ENCODE measurements at regions not wholly inside any gene's neighbourhood (a gene's known extent, or its start where the extent isn't known, plus 50 kb on each side); places are given as distances from the start of the nearest gene placed in this dataset.

DNA sequence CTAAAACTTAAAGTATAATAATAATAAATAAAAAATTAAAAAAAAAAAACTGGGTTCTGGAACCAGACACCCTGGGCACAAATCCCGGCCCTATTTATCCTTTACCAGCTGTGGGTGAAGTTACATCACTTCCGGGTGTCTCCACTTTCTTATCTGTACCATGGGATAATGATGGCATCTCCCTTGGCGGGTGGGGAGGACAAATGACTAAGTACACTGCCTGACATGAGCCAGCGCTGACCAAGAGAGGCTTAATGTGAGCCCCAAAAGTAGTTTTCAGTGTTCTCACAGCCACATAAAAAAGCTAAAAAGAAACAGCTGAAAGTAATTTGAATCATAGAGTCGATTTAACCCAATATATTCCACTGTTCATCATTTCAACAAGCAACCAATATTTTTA is 424.9 kb downstream of the SOX9 start:
- Mint-ChIP-seq H3K27ac (no peak overlapping the region), H3K4me1 (no peaks in the 10 kb centered on the region), H3K27me3 (peaks cover 6% of the 10 kb centered on the region), H3K9me3 (ENCODE audit: low read depth) (no peaks in the 10 kb centered on the region), H3K36me3 (no peaks in the 10 kb centered on the region), H3K4me3 (no peak overlapping the region)
- DNase-seq (no peak), ATAC-seq (no peak)
- CTCF ChIA-PET = no interaction called here

DNA sequence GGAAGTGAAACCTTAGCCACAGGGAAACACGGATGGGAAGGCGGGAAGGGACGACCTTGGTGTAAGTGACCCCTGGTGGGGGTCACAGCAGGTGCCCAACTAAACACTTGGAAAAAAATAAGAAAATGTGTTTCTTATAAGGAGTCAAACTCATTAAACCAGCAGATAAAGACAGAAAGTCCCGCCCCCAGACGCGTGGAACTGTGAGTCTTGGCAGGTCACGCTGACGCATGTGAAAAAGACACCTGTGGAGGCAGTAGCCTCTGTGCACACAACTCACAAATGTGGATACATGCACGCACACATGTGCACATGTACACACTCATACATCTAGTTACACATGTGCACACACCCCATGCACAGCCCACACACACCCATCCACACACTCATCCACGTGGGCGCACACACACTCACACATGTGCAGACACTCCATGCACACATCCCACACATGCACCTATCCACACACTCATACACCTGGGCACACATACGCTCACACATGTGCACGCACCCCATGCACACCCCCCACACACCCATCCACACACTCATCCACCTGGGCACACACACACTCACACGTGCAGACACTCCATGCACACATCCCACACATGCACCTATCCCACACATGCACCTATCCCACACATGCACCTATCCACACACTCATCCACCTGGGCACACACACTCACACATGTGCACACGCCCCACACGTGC is 432.4 kb downstream of the SOX9 start:
- ATAC-seq = no peak
- DNase-seq = no peak
- Mint-ChIP-seq H3K4me1 (no peaks in the 10 kb centered on the region), H3K27ac (no peak overlapping the region), H3K9me3 (ENCODE audit: low read depth) (no peaks in the 10 kb centered on the region), H3K27me3 (no peaks in the 10 kb centered on the region), H3K36me3 (no peaks in the 10 kb centered on the region), H3K4me3 (no peak overlapping the region)
- CTCF ChIA-PET = no interaction called here

DNA sequence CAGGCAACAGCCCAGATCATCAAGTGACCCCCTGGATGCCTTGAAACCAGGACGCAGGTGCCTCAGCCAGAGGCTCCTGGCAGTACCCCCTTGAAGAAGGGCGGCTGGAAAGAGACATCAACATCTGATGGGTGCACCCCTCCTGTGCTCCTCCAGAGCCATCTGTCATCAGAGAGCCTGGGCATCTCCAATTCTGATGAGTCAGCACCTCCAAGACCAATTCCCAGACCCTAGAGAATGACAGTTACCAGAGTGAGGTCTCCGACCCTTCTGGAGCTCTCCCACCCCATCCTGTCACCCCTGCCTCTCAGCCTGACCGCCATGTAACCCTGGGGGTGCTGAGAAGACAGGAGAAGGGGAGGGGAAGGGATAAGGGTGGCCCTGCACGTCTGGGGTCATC is 433.7 kb downstream of the SOX9 start:
- ATAC-seq (no peak), DNase-seq (no peak)
- H3K36me3 Mint-ChIP-seq = no peaks in the 10 kb centered on the region
- no peaks in the 10 kb centered on the region for H3K9me3 Mint-ChIP-seq (ENCODE audit: low read depth)
- H3K27ac Mint-ChIP-seq = no peak overlapping the region
- H3K27me3 Mint-ChIP-seq = no peaks in the 10 kb centered on the region
- no peaks in the 10 kb centered on the region for H3K4me1 Mint-ChIP-seq
- no peak overlapping the region for H3K4me3 Mint-ChIP-seq
- CTCF ChIA-PET = no interaction called here

DNA sequence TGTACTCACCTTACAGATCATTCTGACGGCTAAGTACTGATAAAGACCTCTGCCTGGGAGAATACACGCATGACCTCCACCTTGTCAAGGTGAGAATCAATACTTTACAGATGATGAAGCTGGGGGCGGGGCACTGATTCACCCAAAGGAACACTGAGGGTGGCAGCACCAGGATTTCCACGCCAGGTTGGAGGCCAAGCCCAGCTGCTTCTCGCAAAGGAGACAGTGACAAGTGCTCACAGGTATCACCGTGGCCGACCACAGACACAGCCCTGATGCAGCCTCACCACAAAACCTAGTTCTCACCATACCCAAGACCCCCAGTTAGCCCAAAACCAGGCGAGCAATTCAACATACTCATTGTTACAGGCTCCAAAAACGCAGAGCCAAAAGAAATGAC is 434.2 kb downstream of the SOX9 start:
- Mint-ChIP-seq H3K27ac (no peak overlapping the region), H3K4me3 (no peak overlapping the region), H3K4me1 (no peaks in the 10 kb centered on the region), H3K36me3 (no peaks in the 10 kb centered on the region), H3K9me3 (ENCODE audit: low read depth) (no peaks in the 10 kb centered on the region), H3K27me3 (no peaks in the 10 kb centered on the region)
- CTCF ChIA-PET = no interaction called here
- DNase-seq (no peak), ATAC-seq (no peak)

DNA sequence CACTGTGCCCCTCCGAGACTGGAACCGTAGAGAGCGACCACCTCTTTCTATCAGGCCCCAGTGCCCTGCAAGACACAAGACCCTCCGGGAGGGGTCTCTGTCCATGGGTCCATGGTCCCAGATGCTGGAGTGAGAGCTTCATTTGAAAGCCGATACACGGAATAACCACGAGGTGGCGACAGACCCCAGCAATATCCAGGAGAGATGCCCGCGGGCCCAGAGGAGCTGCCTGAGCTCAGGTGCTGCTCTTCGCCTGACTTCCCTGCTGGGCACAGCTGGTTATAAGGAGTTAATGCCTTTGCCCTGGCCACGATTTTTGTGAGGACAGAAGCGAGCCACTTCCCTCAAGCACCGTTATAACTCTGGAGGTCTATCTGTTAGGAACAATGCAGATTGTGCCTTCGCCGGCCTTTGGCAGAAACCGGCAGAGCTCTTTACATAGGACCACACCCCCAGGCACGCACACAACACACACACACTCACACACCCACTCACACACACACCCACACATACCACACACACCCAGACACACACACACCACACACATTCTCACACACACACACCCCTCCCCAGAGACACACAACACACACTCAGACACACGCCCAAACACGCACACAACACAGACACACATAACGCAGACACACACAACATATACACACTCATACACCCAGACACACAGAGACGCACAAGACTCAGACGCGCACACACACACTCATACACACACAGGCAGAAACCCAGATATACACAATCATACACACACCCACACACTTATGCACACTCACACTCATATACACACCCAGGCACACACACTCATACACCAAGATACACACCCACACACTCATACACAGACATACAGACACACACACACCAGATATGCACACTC is 436.4 kb downstream of the SOX9 start:
- ATAC-seq = peak; percentile 72
- DNase-seq = peak; percentile 76
- no peaks in the 10 kb centered on the region for H3K4me1 Mint-ChIP-seq
- H3K27ac Mint-ChIP-seq = no peak overlapping the region
- no peaks in the 10 kb centered on the region for H3K9me3 Mint-ChIP-seq (ENCODE audit: low read depth)
- H3K27me3 Mint-ChIP-seq = no peaks in the 10 kb centered on the region
- H3K36me3 Mint-ChIP-seq = no peaks in the 10 kb centered on the region
- CTCF ChIA-PET = interaction anchor here (0.6 to 7.8 kb wide), 64 partner anchors 10 to 817 kb away, joined by 3 to 189 read pairs (median 4); partner anchors contain the start of genes SLC39A11 and SSTR2
- no peak overlapping the region for H3K4me3 Mint-ChIP-seq

GRCh38 chr17:72558971-72559476 is 438.2 kb downstream of the SOX9 start:
- H3K27ac Mint-ChIP-seq = no peak overlapping the region
- H3K36me3 Mint-ChIP-seq = no peaks in the 10 kb centered on the region
- CTCF ChIA-PET = interaction anchor here (1.1 to 7.8 kb wide), 15 partner anchors 21 to 811 kb away, joined by 3 to 189 read pairs (median 5); no protein-coding TSS in a partner anchor
- H3K4me3 Mint-ChIP-seq = no peak overlapping the region
- no peaks in the 10 kb centered on the region for H3K27me3 Mint-ChIP-seq
- H3K9me3 Mint-ChIP-seq (ENCODE audit: low read depth) = no peaks in the 10 kb centered on the region
- peaks cover 2% of the 10 kb centered on the region for H3K4me1 Mint-ChIP-seq
- no peak for DNase-seq
- ATAC-seq = no peak

DNA sequence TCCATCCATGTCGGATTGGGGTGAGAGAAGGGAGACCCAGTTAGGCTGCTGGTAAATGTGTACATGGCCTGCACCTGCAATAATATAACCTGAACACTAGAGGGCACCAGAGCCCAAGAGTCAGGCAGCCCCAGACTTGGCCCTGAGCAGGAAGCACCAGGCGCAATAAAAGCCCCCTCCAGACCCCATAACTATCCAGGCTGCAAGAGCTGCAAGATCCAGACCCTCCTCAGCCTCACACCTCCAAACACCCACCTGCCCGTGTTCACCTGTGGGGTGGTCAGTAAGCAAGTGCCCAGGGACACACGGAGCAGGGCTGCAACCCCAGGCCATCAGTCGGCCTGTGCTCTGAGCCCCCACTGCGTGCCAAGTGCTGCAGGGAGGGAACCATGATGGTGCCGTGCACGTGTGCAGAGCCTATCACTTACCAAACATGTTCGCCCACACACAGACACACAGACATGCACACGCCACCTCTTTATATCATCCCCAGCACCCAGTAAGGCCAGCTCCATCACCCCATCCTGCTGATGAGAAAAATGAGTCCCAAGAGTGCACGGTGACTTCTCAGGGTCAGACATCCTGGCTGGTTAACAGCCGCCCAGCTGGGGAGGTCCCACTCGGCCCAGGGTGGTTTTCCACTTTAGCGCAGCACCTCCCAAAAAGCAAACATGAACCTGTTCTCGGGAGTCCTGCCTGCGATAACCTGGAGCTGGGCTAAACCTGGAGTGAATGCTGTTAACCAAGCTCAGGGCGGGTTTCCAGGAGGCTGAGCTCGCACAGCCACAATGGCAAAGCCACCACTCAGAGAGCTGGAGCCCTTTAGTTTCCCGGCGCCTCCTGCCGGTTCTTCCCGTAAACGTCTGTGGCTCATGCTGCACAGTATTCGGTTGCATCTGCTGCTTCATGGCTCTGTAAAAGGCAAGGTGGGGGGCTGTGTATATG is 439.8 kb downstream of the SOX9 start:
- Mint-ChIP-seq H3K27me3 (no peaks in the 10 kb centered on the region), H3K36me3 (no peaks in the 10 kb centered on the region), H3K4me3 (no peak overlapping the region), H3K9me3 (ENCODE audit: low read depth) (no peaks in the 10 kb centered on the region), H3K4me1 (peaks cover 2% of the 10 kb centered on the region), H3K27ac (no peak overlapping the region)
- CTCF ChIA-PET = interaction anchor here (0.6 to 7.8 kb wide), 24 partner anchors 9 to 809 kb away, joined by 3 to 189 read pairs (median 3); partner anchors contain the start of gene COG1
- DNase-seq (peak; percentile 60), ATAC-seq (peak; percentile 83)

DNA sequence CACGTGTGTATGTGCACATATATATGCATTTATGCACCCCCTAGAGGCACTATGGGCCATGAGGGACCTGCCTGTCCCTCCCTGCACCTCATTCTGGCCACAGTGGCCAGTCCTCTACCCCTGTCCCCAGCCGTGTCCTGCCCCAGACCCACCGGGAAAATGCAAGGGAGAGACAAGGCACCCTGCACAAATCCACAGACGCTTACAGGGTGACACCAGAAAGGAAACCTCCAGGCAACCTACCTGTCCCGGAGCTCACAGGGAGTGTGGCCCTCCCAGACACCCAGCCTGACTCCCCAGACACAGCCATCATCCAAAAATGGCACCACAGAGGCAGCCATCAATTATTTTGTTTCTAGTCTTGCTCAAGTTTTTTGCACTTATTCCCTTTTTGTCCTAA is 440.4 kb downstream of the SOX9 start:
- peaks cover 2% of the 10 kb centered on the region for H3K4me1 Mint-ChIP-seq
- DNase-seq (no peak), ATAC-seq (no peak)
- no peaks in the 10 kb centered on the region for H3K9me3 Mint-ChIP-seq (ENCODE audit: low read depth)
- H3K4me3 Mint-ChIP-seq = no peak overlapping the region
- H3K36me3 Mint-ChIP-seq = no peaks in the 10 kb centered on the region
- no peak overlapping the region for H3K27ac Mint-ChIP-seq
- H3K27me3 Mint-ChIP-seq = no peaks in the 10 kb centered on the region
- CTCF ChIA-PET = interaction anchor here (0.9 to 7.8 kb wide), 4 partner anchors 30 to 595 kb away, joined by 3 to 189 read pairs (median 22); no protein-coding TSS in a partner anchor

GRCh38 chr17:72561680-72562079 is 440.9 kb downstream of the SOX9 start:
- Mint-ChIP-seq H3K4me1 (peaks cover 4% of the 10 kb centered on the region), H3K4me3 (no peak overlapping the region), H3K27ac (no peak overlapping the region), H3K9me3 (ENCODE audit: low read depth) (no peaks in the 10 kb centered on the region), H3K27me3 (no peaks in the 10 kb centered on the region), H3K36me3 (no peaks in the 10 kb centered on the region)
- DNase-seq (no peak), ATAC-seq (no peak)
- CTCF ChIA-PET = interaction anchor here (0.6 to 7.8 kb wide), 3 partner anchors 159 to 425 kb away, joined by 3 to 189 read pairs (median 27); no protein-coding TSS in a partner anchor

GRCh38 chr17:72562615-72563188 is 441.9 kb downstream of the SOX9 start:
- DNase-seq (no peak), ATAC-seq (no peak)
- H3K4me1 Mint-ChIP-seq = peaks cover 12% of the 10 kb centered on the region
- H3K4me3 Mint-ChIP-seq = no peak overlapping the region
- H3K27ac Mint-ChIP-seq = no peak overlapping the region
- H3K36me3 Mint-ChIP-seq = no peaks in the 10 kb centered on the region
- CTCF ChIA-PET = interaction anchor here (0.8 to 7.8 kb wide), 4 partner anchors 24 to 165 kb away, joined by 3 to 189 read pairs (median 15); no protein-coding TSS in a partner anchor
- H3K27me3 Mint-ChIP-seq = no peaks in the 10 kb centered on the region
- H3K9me3 Mint-ChIP-seq (ENCODE audit: low read depth) = no peaks in the 10 kb centered on the region

- DNase-seq (no peak), ATAC-seq (no peak)
- no peak overlapping the region for H3K27ac Mint-ChIP-seq
- no peak overlapping the region for H3K4me3 Mint-ChIP-seq
- H3K4me1 Mint-ChIP-seq = peaks cover 12% of the 10 kb centered on the region
- H3K9me3 Mint-ChIP-seq (ENCODE audit: low read depth) = no peaks in the 10 kb centered on the region
- CTCF ChIA-PET = no interaction called here
- H3K36me3 Mint-ChIP-seq = no peaks in the 10 kb centered on the region
- H3K27me3 Mint-ChIP-seq = peaks cover 4% of the 10 kb centered on the region
Observed at GRCh38 chr17:72563952-72564351, 443.1 kb downstream of the SOX9 start.

DNA sequence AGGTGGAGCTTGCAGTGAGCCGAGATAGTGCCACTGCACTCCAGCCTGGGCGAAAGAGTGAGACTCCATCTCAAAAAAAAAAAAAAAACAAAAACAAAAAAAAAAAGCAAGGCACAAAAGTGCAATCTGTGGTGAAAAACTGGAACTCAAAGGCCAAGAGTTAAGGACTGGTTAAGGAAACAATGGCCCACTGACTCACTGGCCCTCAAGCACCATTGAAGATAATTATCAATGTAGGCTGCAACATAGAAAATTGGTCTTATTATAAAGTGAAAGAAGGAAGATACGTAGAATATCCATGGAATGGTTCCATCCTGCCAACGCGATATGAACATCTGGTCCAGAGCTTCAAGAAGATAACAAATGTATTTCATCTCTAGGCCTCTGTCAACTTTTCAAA is 444.2 kb downstream of the SOX9 start:
- H3K27ac Mint-ChIP-seq = no peak overlapping the region
- peaks cover 4% of the 10 kb centered on the region for H3K27me3 Mint-ChIP-seq
- H3K36me3 Mint-ChIP-seq = no peaks in the 10 kb centered on the region
- no peak overlapping the region for H3K4me3 Mint-ChIP-seq
- CTCF ChIA-PET = interaction anchor here (0.7 kb wide), 1 partner anchor 417 kb away, joined by 3 read pairs; no protein-coding TSS in a partner anchor
- H3K4me1 Mint-ChIP-seq = peaks cover 12% of the 10 kb centered on the region
- H3K9me3 Mint-ChIP-seq (ENCODE audit: low read depth) = no peaks in the 10 kb centered on the region
- DNase-seq (no peak), ATAC-seq (no peak)
